ENCODE measurements at regions not wholly inside any gene's neighbourhood (a gene's known extent, or its start where the extent isn't known, plus 50 kb on each side); places are given as distances from the start of the nearest gene placed in this dataset.
A peak's percentile ranks its signal among the peaks of the same experiment; 100 is the strongest.

GRCh38 chr20:53810661-53811355 is 217.2 kb upstream of the ZNF217 start:
- H3K79me1 ChIP-seq (ENCODE audit: insufficient read depth, low read depth, low read length, poor library complexity, severe bottlenecking): no peaks in the 10 kb centered on the region
- no peak overlapping the region for H2AFZ ChIP-seq (ENCODE audit: low read length)
- no peaks in the 10 kb centered on the region for H3K79me2 ChIP-seq (ENCODE audit: insufficient read depth, low read length)
- no peaks in the 10 kb centered on the region for H3K9me3 ChIP-seq (ENCODE audit: control insufficient read depth, low read depth, low read length)
- no peak overlapping the region for H4K5ac ChIP-seq (ENCODE audit: insufficient read length, low read depth, low read length)
- no peak overlapping the region for H3K56ac ChIP-seq (ENCODE audit: insufficient read length, low read depth, low read length)
- peak overlapping the region in 1 of 3 experiments; percentile 28; a peak in 2 of 7 replicates for H3K27ac Mint-ChIP-seq
- no peak overlapping the region for H4K91ac ChIP-seq (ENCODE audit: insufficient read length, low read depth, low read length)
- no peak overlapping the region for H3K18ac ChIP-seq (ENCODE audit: insufficient read length, low read depth, low read length)
- no peak overlapping the region for H4K8ac ChIP-seq (replicated peaks; ENCODE audit: insufficient read length, low read depth, low read length)
- H2BK120ac ChIP-seq (ENCODE audit: low read depth, low read length, poor library complexity, severe bottlenecking): no peak overlapping the region
- no peak for TF ChIP-seq CTCF (conservative IDR thresholded peaks at IDR 0.05)
- H3K27ac ChIP-seq (ENCODE audit: insufficient read length, low read depth, low read length): no peak overlapping the region
- H2BK5ac ChIP-seq (ENCODE audit: insufficient read length, low read length): no peak overlapping the region
- H2BK20ac ChIP-seq (ENCODE audit: low read depth, low read length, poor library complexity, severe bottlenecking): no peak overlapping the region
- no peak overlapping the region for H3K23ac ChIP-seq (ENCODE audit: insufficient read length, low read depth, low read length)
- H3K36me3 Mint-ChIP-seq (ENCODE audit: insufficient read depth in 1 of 3, low read depth in 3 of 3): no peaks in the 10 kb centered on the region
- no peak overlapping the region for H3K4ac ChIP-seq (ENCODE audit: low read depth, low read length)
- H3K23me2 ChIP-seq (ENCODE audit: insufficient read length, low read depth, low read length, poor library complexity, severe bottlenecking): no peaks in the 10 kb centered on the region
- no peak overlapping the region for H2BK12ac ChIP-seq (ENCODE audit: insufficient read length, low read depth, low read length)
- WGBS (ENCODE audit: extremely low coverage, insufficient read length, low lambda C conversion rate): no CpG with 5 or more reads among the region's 6 CpGs
- no peaks in the 10 kb centered on the region; the same call in 1 of the 2 replicates for H3K27me3 Mint-ChIP-seq (ENCODE audit: low read depth)
- no peaks in the 10 kb centered on the region; the same call in 1 of the 2 replicates for H3K4me1 ChIP-seq (ENCODE audit: insufficient read depth, low read length)
- no peak for DNase-seq
- H3T11ph ChIP-seq (ENCODE audit: low read length): no peak overlapping the region
- H2BK15ac ChIP-seq (ENCODE audit: low read depth, low read length): no peak overlapping the region
- peaks cover 20 to 22% of the 10 kb centered on the region in 2 experiments for H3K4me1 Mint-ChIP-seq
- H4K20me1 ChIP-seq (ENCODE audit: control insufficient read depth, insufficient read depth, insufficient read length): no peaks in the 10 kb centered on the region
- H3K4me2 ChIP-seq (ENCODE audit: insufficient read depth, insufficient read length, low read length): no peak overlapping the region
- no peaks in the 10 kb centered on the region for H3K27me3 ChIP-seq (ENCODE audit: insufficient read depth, low read length)
- no peak overlapping the region for H3K14ac ChIP-seq (ENCODE audit: insufficient read depth, low read length)
- no peak overlapping the region for H3K9ac ChIP-seq (ENCODE audit: extremely low read depth, insufficient read length, low read length)
- no peak overlapping the region for H3K4me3 Mint-ChIP-seq
- no peak overlapping the region for H2AK5ac ChIP-seq (ENCODE audit: insufficient read length, low read length)
- no peaks in the 10 kb centered on the region for H3K9me3 Mint-ChIP-seq
